HG02623 (cell line): ENCODE measurements at regions not wholly inside any gene's neighbourhood (a gene's known extent, or its start where the extent isn't known, plus 50 kb on each side); places are given as distances from the start of the nearest gene placed in this dataset.

Source experiments
- ATAC-seq: cut with Tn5 transposase; IDR thresholded peaks from one replicate; pipeline ENCODE4 v1.9.1; 2021; ENCODE audit warnings: moderate library complexity; ENCODE audit not compliant: unreplicated experiment

GRCh38 chr17:69761767-69762321, 313.2 kb upstream of the KCNJ16 start:
- no peak for ATAC-seq

- no peak for ATAC-seq
These were observed 312.7 kb upstream of the KCNJ16 start for GRCh38 chr17:69762359-69762758.

DNA sequence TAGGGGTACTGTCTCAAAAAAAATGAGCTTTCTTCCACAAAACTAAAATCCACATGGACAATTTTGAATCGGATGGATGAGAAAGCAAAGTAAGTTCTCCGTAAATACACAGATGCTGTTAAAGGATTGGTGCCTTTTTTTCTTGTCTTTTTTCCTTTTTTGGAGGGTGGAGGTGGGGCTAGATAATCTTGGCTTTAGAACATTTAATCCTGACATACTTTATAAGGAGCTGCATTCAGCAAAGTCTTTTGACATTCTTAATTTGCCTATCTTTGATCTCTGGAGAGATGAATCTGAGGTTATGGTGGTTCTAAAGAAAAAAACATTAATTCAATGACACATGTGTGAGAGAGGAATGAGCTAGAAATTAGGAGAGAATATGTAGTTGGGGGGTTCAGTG, 312.3 kb upstream of the KCNJ16 start:
- no peak for ATAC-seq

DNA sequence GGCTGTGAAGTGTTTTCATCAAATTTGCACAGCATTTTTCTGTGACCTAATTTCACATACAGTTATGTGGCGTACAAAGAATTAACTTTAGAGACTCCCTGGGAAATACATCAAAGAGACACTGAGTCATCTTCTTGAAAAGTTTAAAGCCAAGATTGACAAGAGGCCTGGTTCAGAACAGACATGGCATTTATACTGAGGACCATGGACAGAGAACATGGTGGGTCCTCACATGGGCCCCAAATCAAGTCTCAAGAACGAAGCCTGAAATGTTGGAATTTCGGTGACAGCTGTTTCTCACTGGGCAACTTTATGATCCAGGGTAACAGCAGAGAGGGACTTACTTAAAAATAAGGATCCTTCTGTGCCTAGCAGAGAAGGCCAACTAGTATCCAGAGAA, 311.5 kb upstream of the KCNJ16 start:
- ATAC-seq: no peak

DNA sequence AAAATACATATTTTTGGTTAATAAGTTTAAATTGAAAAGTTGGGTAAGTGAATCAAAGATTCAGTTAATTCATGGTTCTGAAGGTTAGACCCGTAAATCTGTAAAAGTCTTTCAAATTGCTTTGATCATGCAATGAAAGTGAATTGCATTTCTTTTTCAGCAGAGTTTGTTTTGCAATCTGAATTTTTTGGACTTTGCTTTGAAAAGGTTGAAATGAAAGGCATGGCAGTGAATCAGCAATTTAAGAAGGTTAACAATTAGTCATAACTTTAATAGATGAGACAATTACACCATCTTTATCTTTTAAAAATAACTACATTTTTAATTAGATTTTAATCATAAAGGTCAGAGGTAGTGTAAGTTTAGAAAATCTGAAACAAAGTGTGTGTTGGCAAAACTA, 310.9 kb upstream of the KCNJ16 start:
- no peak for ATAC-seq

GRCh38 chr17:69769050-69769449, 306.0 kb upstream of the KCNJ16 start:
- no peak for ATAC-seq

- no peak for ATAC-seq
These were observed 301.9 kb upstream of the KCNJ16 start for GRCh38 chr17:69773081-69773480.

- ATAC-seq: no peak
These were observed 295.4 kb upstream of the KCNJ16 start for GRCh38 chr17:69779378-69780214.

GRCh38 chr17:69783865-69784264, 291.2 kb upstream of the KCNJ16 start:
- no peak for ATAC-seq

- no peak for ATAC-seq
These were observed 286.1 kb upstream of the KCNJ16 start for GRCh38 chr17:69788957-69789356.

GRCh38 chr17:69796078-69796477, 278.9 kb upstream of the KCNJ16 start:
- no peak for ATAC-seq

DNA sequence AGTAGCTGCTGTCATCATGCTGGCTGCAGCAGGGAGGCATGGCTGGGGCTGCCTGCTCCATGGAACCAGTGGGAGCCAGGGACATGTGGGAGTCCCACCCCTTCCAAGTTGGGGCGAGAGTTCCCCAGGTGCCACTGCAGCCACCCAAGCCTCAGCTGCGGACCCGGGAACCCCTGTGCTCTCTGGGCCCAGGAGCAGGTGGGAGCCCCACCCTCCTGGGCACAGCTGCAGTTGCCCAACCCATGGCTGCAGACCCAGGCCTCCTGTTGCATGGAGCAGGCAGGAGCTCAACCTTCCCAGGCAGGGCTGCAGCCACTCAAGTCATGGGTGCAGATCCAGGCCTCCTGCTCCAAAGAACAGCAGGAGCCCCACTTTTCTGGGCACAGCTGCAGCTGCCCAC, 274.2 kb upstream of the KCNJ16 start:
- ATAC-seq: no peak

- ATAC-seq: no peak
These were observed 273.7 kb upstream of the KCNJ16 start for GRCh38 chr17:69801368-69801767.

DNA sequence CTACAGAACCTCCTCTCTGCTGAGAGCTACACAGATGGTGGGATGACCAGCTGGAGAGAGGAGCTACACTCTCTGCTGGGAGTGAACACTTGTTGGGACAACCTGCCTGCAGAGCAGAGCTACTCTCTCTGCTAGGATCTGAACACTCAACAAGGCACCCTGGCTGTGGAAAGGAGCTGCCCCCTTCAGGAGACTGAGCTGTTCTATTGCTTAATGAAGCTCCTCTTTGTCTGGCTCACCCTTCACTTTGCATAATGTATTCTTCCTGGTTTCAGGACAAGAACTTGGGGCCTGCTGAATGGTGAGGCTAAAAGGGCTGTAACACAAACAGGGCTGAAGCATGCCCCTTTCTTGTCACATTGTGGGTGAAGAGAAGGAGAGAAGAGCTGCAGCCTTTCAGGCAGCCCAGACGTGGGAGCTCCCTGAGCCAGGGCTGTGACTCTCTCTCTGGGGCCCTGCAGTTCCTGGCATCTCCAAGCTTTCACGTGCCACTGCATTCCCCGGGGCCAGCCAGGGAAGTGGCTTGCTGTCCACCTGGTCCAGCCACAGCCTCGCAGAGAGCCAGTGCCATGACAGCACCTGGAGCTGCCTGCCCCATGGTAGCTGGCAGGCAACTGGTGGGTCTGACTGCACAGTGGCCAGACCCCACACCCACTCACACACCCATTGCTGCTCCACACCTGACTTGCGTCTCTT, 272.8 kb upstream of the KCNJ16 start:
- no peak for ATAC-seq

DNA sequence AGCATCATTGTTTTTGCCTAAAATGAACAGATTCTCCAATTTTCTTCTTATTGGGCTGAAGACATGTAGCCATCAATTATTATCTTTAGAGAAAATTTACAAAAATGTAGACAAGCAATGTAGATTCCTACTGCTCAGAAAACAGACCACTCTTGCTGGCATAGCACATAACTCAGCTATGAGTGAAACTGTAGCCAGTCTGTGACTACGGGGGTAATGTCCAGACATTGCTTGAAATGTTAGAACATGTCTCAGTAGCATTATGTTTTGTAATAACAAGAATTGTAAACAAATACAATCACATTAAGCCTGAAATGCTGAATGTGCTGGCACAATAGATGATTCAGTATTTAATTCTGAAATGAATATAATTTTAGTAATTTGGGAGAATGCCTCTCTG, 265.7 kb upstream of the KCNJ16 start:
- ATAC-seq: no peak

GRCh38 chr17:69810326-69810965, 264.6 kb upstream of the KCNJ16 start:
- no peak for ATAC-seq

GRCh38 chr17:69812240-69812837, 262.7 kb upstream of the KCNJ16 start:
- no peak for ATAC-seq

DNA sequence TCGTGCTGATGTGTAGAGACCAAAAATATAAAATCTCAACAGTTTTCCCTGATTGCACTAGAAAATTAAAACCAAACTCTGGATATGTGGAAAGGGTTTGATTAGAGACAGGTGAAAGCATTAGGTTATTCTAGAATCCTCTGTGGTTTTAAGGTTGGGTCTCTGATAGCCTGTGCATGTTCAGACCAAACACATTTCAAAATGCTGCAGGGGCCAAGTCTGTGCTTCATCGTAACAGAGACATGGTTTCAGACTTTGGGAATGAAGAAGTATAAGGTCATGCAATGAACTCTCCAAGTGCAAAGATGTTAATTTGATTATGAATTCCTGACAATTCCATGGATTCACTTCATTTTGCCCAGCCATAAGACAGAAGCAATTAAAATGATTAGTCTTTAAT, 261.0 kb upstream of the KCNJ16 start:
- ATAC-seq: no peak

DNA sequence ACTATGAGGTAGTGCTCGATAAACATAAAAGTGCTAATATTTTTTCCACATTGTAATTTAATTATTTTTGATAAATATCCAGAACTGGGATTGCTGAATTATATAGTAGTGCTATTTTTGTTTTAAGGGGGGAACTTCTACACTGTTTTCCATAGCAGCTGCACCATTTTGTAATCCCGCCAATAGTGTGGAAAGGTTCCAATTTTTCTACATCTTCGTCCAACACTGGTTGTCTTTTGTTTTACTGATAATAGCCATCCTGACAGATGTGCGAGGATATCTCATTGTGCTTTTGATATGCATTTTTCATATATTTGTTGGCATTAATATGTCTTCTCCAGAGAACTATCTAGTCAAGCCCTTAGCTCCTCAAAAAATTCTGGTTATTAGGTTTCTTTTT, 259.6 kb upstream of the KCNJ16 start:
- ATAC-seq: no peak

- ATAC-seq: no peak
These were observed 256.6 kb upstream of the KCNJ16 start for GRCh38 chr17:69818467-69818866.
